ENCODE measurements at regions not wholly inside any gene's neighbourhood (a gene's known extent, or its start where the extent isn't known, plus 50 kb on each side); places are given as distances from the start of the nearest gene placed in this dataset.

DNA sequence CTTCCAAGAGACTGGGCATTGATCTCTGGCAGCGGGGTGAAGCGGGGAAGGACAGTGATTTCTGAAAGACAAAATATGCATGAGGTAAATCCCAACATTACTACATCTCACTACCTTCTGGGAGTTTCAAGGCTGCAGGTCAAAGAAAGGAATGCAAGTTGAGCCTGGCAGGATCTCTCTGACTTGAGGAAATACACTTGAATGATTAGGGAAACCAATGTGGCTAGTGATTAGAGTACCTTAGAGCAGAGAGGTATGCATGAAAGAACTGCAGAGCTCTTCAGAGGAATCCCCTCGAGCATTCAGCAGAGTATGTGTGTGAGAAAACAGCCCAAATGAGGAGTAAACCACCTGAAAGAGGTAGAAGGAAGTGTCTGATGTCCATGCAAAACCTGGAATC lies 2874.1 kb upstream of the PCDH20 start:
- H3K9me3 Mint-ChIP-seq: peaks cover 41% of the 10 kb centered on the region
- H3K27me3 Mint-ChIP-seq (ENCODE audit: insufficient read depth): no peaks in the 10 kb centered on the region
- H3K36me3 Mint-ChIP-seq (ENCODE audit: low read depth): no peaks in the 10 kb centered on the region
- intact Hi-C loops (cut with micrococcal nuclease): no loop called here
- no peak overlapping the region for H3K4me3 Mint-ChIP-seq
- no peaks in the 10 kb centered on the region for H3K4me1 Mint-ChIP-seq (ENCODE audit: low read depth)
- H3K27ac Mint-ChIP-seq: no peak overlapping the region
- DNase-seq (ENCODE audit: low spot score): no peak

GRCh38 chr13:64283926-64284325 lies 2868.3 kb upstream of the PCDH20 start:
- no peak overlapping the region for H3K4me3 Mint-ChIP-seq
- H3K9me3 Mint-ChIP-seq: peaks cover 20% of the 10 kb centered on the region
- H3K4me1 Mint-ChIP-seq (ENCODE audit: low read depth): no peaks in the 10 kb centered on the region
- H3K27me3 Mint-ChIP-seq (ENCODE audit: insufficient read depth): no peaks in the 10 kb centered on the region
- DNase-seq (ENCODE audit: low spot score): no peak
- H3K27ac Mint-ChIP-seq: no peak overlapping the region
- intact Hi-C loops (cut with micrococcal nuclease): no loop called here
- no peaks in the 10 kb centered on the region for H3K36me3 Mint-ChIP-seq (ENCODE audit: low read depth)

GRCh38 chr13:64278493-64278892 lies 2862.8 kb upstream of the PCDH20 start:
- intact Hi-C loops (cut with micrococcal nuclease): no loop called here
- peaks cover 6% of the 10 kb centered on the region for H3K9me3 Mint-ChIP-seq

GRCh38 chr13:64277097-64277496 lies 2861.4 kb upstream of the PCDH20 start:
- peaks cover 6% of the 10 kb centered on the region for H3K9me3 Mint-ChIP-seq

More at GRCh38 chr13:64278493-64278892, 2862.8 kb upstream of the PCDH20 start:
- no peak for DNase-seq (ENCODE audit: low spot score)
- Mint-ChIP-seq H3K36me3 (ENCODE audit: low read depth) (no peaks in the 10 kb centered on the region), H3K27ac (no peak overlapping the region), H3K27me3 (ENCODE audit: insufficient read depth) (no peaks in the 10 kb centered on the region), H3K4me3 (no peak overlapping the region), H3K4me1 (ENCODE audit: low read depth) (no peaks in the 10 kb centered on the region)

DNA sequence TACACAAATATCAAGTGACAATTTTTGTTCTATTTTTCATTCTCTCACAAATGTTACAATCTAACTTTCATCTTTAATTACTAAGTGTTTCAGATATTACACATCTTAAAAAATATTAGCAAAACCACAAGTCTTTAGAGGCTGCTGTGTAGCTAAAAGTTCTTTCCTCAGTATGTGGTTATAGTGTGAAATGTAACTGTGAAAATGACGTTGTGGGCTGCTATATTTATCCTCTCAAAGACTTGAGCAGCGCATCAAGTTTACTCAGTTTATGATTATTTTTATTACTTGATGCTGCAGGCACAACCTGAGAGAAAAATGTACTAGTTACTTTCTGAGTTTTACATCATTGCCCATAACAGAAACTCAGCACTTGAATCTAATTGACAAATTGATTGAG lies 2860.6 kb upstream of the PCDH20 start:
- H3K4me1 Mint-ChIP-seq (ENCODE audit: low read depth): no peaks in the 10 kb centered on the region
- peaks cover 6% of the 10 kb centered on the region for H3K9me3 Mint-ChIP-seq
- no peak overlapping the region for H3K27ac Mint-ChIP-seq
- H3K4me3 Mint-ChIP-seq: no peak overlapping the region
- intact Hi-C loops (cut with micrococcal nuclease): no loop called here
- H3K36me3 Mint-ChIP-seq (ENCODE audit: low read depth): no peaks in the 10 kb centered on the region
- no peak for DNase-seq (ENCODE audit: low spot score)
- no peaks in the 10 kb centered on the region for H3K27me3 Mint-ChIP-seq (ENCODE audit: insufficient read depth)

More at GRCh38 chr13:64277097-64277496, 2861.4 kb upstream of the PCDH20 start:
- DNase-seq (ENCODE audit: low spot score): no peak
- no peaks in the 10 kb centered on the region for H3K27me3 Mint-ChIP-seq (ENCODE audit: insufficient read depth)
- H3K36me3 Mint-ChIP-seq (ENCODE audit: low read depth): no peaks in the 10 kb centered on the region
- no peaks in the 10 kb centered on the region for H3K4me1 Mint-ChIP-seq (ENCODE audit: low read depth)
- intact Hi-C loops (cut with micrococcal nuclease): no loop called here
- H3K27ac Mint-ChIP-seq: no peak overlapping the region
- H3K4me3 Mint-ChIP-seq: no peak overlapping the region

DNA sequence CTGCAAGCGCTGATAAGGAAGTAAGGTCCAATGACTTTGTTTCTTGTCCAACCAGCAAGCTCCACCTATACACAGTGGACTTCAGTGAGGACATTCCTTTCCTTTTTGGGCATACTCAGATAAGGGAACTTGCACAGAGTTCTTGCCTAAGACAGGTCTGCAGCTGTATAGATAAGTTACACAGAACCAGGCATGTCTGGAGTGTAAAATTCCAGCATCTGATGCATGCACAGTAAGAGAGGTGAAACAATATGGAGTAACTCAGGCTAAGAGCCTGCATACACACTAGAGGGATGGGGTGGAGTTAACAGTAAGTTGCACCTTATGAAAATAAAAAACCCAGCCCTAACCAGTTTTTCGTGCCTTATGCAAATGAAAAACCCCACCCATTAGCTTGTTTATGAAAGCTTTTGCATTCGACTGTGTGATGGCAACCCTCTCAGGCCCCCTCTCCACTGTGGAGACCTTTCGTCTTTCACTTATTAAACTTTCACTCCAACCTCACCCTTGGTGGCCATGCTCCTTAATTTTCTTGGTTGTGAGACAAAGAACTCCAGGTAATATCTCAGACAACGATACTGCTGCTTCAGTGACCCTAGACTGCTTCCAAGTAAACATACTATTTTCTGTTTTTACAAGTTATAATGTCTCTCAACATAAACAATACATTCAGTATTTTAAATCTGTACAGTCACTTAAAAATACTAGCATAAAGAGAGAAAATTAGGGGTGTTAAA lies 2859.0 kb upstream of the PCDH20 start:
- Mint-ChIP-seq H3K27me3 (ENCODE audit: insufficient read depth) (no peaks in the 10 kb centered on the region), H3K4me3 (no peak overlapping the region), H3K27ac (no peak overlapping the region), H3K4me1 (ENCODE audit: low read depth) (no peaks in the 10 kb centered on the region), H3K9me3 (peaks cover 6% of the 10 kb centered on the region), H3K36me3 (ENCODE audit: low read depth) (no peaks in the 10 kb centered on the region)
- intact Hi-C loops (cut with micrococcal nuclease): no loop called here
- DNase-seq (ENCODE audit: low spot score): no peak

GRCh38 chr13:64273780-64274179 lies 2858.1 kb upstream of the PCDH20 start:
- intact Hi-C loops (cut with micrococcal nuclease): no loop called here
- no peak overlapping the region for H3K4me3 Mint-ChIP-seq
- peaks cover 6% of the 10 kb centered on the region for H3K9me3 Mint-ChIP-seq
- H3K27me3 Mint-ChIP-seq (ENCODE audit: insufficient read depth): no peaks in the 10 kb centered on the region
- H3K27ac Mint-ChIP-seq: no peak overlapping the region
- no peaks in the 10 kb centered on the region for H3K36me3 Mint-ChIP-seq (ENCODE audit: low read depth)
- DNase-seq (ENCODE audit: low spot score): no peak
- H3K4me1 Mint-ChIP-seq (ENCODE audit: low read depth): no peaks in the 10 kb centered on the region

- DNase-seq (ENCODE audit: low spot score): no peak
- no peaks in the 10 kb centered on the region for H3K27me3 Mint-ChIP-seq (ENCODE audit: insufficient read depth)
- no peak overlapping the region for H3K27ac Mint-ChIP-seq
- H3K4me3 Mint-ChIP-seq: no peak overlapping the region
- H3K36me3 Mint-ChIP-seq (ENCODE audit: low read depth): no peaks in the 10 kb centered on the region
- no peaks in the 10 kb centered on the region for H3K4me1 Mint-ChIP-seq (ENCODE audit: low read depth)
- intact Hi-C loops (cut with micrococcal nuclease): no loop called here
- peaks cover 8% of the 10 kb centered on the region for H3K9me3 Mint-ChIP-seq
These were observed 2857.0 kb upstream of the PCDH20 start for GRCh38 chr13:64272681-64273080.

DNA sequence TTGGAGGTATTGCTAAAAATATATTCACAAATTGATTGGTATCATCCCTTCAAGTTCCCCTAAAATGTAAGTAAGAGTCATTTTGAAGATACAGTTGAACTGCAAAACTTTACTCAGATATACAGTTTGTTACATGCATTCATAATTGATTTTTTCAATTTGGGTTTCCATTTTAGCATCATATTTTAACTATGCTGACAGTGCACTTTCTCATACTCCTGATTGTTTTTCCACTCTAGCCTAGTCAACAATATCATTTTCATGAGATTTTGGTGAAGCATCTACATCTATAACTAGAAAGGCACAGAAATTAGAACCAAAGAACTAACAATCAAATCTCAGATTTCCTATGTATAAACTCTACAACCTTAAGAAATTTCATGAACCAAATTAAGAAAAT lies 2850.4 kb upstream of the PCDH20 start:
- Mint-ChIP-seq H3K4me1 (ENCODE audit: low read depth) (no peaks in the 10 kb centered on the region), H3K4me3 (no peak overlapping the region), H3K9me3 (peaks cover 29% of the 10 kb centered on the region), H3K27ac (no peak overlapping the region), H3K27me3 (ENCODE audit: insufficient read depth) (no peaks in the 10 kb centered on the region), H3K36me3 (ENCODE audit: low read depth) (no peaks in the 10 kb centered on the region)
- no peak for DNase-seq (ENCODE audit: low spot score)
- intact Hi-C loops (cut with micrococcal nuclease): no loop called here

DNA sequence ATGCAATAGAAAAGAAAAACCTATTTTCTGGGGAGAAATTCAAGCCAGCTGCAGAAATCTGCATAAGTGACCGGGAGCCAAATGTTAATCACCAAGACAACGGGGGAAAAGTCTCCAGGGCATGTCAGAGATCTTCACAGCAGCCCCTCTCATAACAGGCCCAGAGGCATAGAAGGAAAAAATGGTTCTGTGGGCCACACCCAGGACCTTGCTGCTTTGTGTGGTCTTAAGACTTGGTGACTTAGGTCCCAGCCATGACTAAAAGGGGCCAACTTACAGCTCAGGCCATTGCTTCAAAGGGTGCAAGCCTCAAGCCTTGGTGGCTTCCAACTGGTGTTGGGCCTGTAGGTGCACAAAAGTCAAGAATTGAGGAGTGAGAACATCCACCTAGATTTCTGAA lies 2847.6 kb upstream of the PCDH20 start:
- Mint-ChIP-seq H3K27ac (no peak overlapping the region), H3K36me3 (ENCODE audit: low read depth) (no peaks in the 10 kb centered on the region), H3K9me3 (peaks cover 33% of the 10 kb centered on the region), H3K4me1 (ENCODE audit: low read depth) (no peaks in the 10 kb centered on the region), H3K4me3 (no peak overlapping the region), H3K27me3 (ENCODE audit: insufficient read depth) (no peaks in the 10 kb centered on the region)
- DNase-seq (ENCODE audit: low spot score): no peak
- intact Hi-C loops (cut with micrococcal nuclease): no loop called here

- peaks cover 19% of the 10 kb centered on the region for H3K9me3 Mint-ChIP-seq
- intact Hi-C loops (cut with micrococcal nuclease): no loop called here
- DNase-seq (ENCODE audit: low spot score): no peak
These were observed 2841.1 kb upstream of the PCDH20 start for GRCh38 chr13:64256751-64257150.

GRCh38 chr13:64255988-64256387 lies 2840.3 kb upstream of the PCDH20 start:
- Mint-ChIP-seq H3K9me3 (peaks cover 14% of the 10 kb centered on the region), H3K27me3 (ENCODE audit: insufficient read depth) (no peaks in the 10 kb centered on the region), H3K27ac (no peak overlapping the region), H3K4me1 (ENCODE audit: low read depth) (no peaks in the 10 kb centered on the region), H3K4me3 (no peak overlapping the region), H3K36me3 (ENCODE audit: low read depth) (no peaks in the 10 kb centered on the region)
- DNase-seq (ENCODE audit: low spot score): no peak
- intact Hi-C loops (cut with micrococcal nuclease): no loop called here

More at GRCh38 chr13:64256751-64257150, 2841.1 kb upstream of the PCDH20 start:
- Mint-ChIP-seq H3K36me3 (ENCODE audit: low read depth) (no peaks in the 10 kb centered on the region), H3K27me3 (ENCODE audit: insufficient read depth) (no peaks in the 10 kb centered on the region), H3K4me1 (ENCODE audit: low read depth) (no peaks in the 10 kb centered on the region), H3K4me3 (no peak overlapping the region), H3K27ac (no peak overlapping the region)

DNA sequence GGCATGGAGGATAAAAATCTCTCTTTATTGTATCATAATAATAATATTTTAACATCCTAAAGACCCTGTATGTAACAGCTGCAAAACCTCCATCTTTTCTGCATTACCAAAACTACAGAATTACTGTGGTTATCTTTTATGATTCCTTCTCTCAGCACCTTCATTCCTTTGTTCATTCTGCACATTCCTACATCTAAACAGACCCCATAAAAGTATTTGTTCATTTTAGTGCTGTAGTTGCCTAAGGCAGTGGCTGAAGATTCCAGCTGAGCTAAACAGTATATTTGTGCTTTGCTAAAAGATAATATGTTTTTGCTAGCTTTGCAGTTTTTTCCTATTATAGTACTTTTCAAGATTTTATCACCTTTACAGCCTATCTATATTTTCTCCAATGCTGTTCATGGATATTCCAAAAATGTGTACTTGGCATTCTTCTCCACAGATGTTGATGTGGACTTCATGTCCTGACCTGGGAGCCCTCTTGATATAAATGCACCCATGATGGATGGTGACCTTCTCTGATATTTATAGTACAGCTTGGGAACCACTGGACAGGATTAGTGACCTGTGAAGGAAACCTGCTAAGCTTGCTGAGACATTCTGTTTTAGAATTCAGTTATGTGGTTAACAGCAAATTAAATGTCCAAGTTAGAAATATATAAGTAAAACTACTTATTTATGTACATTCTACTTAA lies 2832.9 kb upstream of the PCDH20 start:
- H3K36me3 Mint-ChIP-seq (ENCODE audit: low read depth): no peaks in the 10 kb centered on the region
- H3K27me3 Mint-ChIP-seq (ENCODE audit: insufficient read depth): no peaks in the 10 kb centered on the region
- intact Hi-C loops (cut with micrococcal nuclease): no loop called here
- DNase-seq (ENCODE audit: low spot score): no peak
- H3K4me1 Mint-ChIP-seq (ENCODE audit: low read depth): no peaks in the 10 kb centered on the region
- H3K4me3 Mint-ChIP-seq: no peak overlapping the region
- no peak overlapping the region for H3K27ac Mint-ChIP-seq
- H3K9me3 Mint-ChIP-seq: peaks cover 29% of the 10 kb centered on the region

All from activated T-helper 1 cell treated with anti-CD3 and anti-CD28 coated beads, Interleukin-12 subunit alpha, Interleukin-12 subunit beta, Interleukin-2, Interleukin-4 antibody, amounts not matched to agents 30 ng/mL and 10 ng/mL and 1 ng/mL, durations not matched to agents 14 hours and 24 hours and 36 hours (primary cell).